CD14-positive monocyte (primary cell): ENCODE measurements at regions not wholly inside any gene's neighbourhood (a gene's known extent, or its start where the extent isn't known, plus 50 kb on each side); places are given as distances from the start of the nearest gene placed in this dataset.

Experiments used
- DNase-seq, 3 donors: peaks; one replicate each; pipeline ENCODE4 v3.0.0-alpha.2; 2011 to 2022
- H2AFZ ChIP-seq: 2 replicates; pipeline ENCODE4 v1.6.0; 2012; ENCODE audit warnings: mild to moderate bottlenecking, low read depth, low read length, inconsistent platforms; ENCODE audit not compliant: insufficient read depth, poor library complexity, severe bottlenecking
- H3K27ac ChIP-seq, 2 donors: 1 replicate in 1 of 2; 2 replicates in 1 of 2; pipeline ENCODE4 v1.5.1; 2012 to 2013; ENCODE audit warnings: low read length in 2 of 2, control low read depth in 1 of 2, inconsistent platforms in 1 of 2, low read depth in 1 of 2, mild to moderate bottlenecking in 1 of 2
- H3K27me3 ChIP-seq, 2 donors: one replicate each; pipeline versions ENCODE4 v1.6.0 to v1.6.1; 2011 to 2013; ENCODE audit warnings: low read length in 2 of 2; ENCODE audit not compliant: control insufficient read depth in 2 of 2, insufficient read depth in 2 of 2
- H3K36me3 ChIP-seq, 2 donors: replicated peaks in 1 of 2; 1 replicate in 1 of 2; 2 replicates in 1 of 2; pipeline versions ENCODE4 v1.5.1 to v1.6.1; 2012 to 2013; ENCODE audit warnings: low read length in 2 of 2, control low read depth in 1 of 2, inconsistent platforms in 1 of 2, mild to moderate bottlenecking in 1 of 2; ENCODE audit not compliant: insufficient read depth in 2 of 2, control insufficient read depth in 1 of 2
- H3K4me1 ChIP-seq, 2 donors: 1 replicate in 1 of 2; 2 replicates in 1 of 2; pipeline versions ENCODE4 v1.5.1 to v1.6.1; 2012 to 2013; ENCODE audit warnings: low read length in 2 of 2, control low read depth in 1 of 2, inconsistent platforms in 1 of 2, mild to moderate bottlenecking in 1 of 2, moderate library complexity in 1 of 2; ENCODE audit not compliant: insufficient read depth in 2 of 2, control insufficient read depth in 1 of 2
- H3K4me2 ChIP-seq: replicated peaks from 2 replicates; pipeline ENCODE3; 2012; ENCODE audit warnings: low read length, moderate library complexity, mild to moderate bottlenecking; ENCODE audit not compliant: poor library complexity, severe bottlenecking; ENCODE audit errors: extremely low read depth
- H3K4me3 ChIP-seq, 3 experiments: fragments of 200-600 bp in 1 of 3; sonication (generic) in 1 of 3; replicated peaks in 1 of 3; 1 replicate in 2 of 3; 2 replicates in 1 of 3; pipeline ENCODE4 v1.5.1; 2011 to 2013; ENCODE audit warnings: low read length in 3 of 3, mild to moderate bottlenecking in 3 of 3, control low read depth in 2 of 3, low read depth in 2 of 3, inconsistent platforms in 1 of 3, moderate library complexity in 1 of 3
- H3K79me2 ChIP-seq: 2 replicates; pipeline ENCODE4 v1.6.0; 2012; ENCODE audit warnings: mild to moderate bottlenecking, control low read depth, inconsistent platforms, low read length, moderate library complexity; ENCODE audit not compliant: insufficient read depth
- H3K9ac ChIP-seq: 2 replicates; pipeline ENCODE4 v1.6.0; 2017; ENCODE audit warnings: low read length, mild to moderate bottlenecking; ENCODE audit not compliant: insufficient read depth, poor library complexity, severe bottlenecking
- H3K9me3 ChIP-seq, 2 donors: replicated peaks in 1 of 2; 1 replicate in 1 of 2; 2 replicates in 1 of 2; pipeline versions ENCODE4 v1.5.1 to v1.6.1; 2012 to 2013; ENCODE audit warnings: low read length in 2 of 2, control low read depth in 1 of 2; ENCODE audit not compliant: control insufficient read depth in 1 of 2, insufficient read depth in 1 of 2
- H4K20me1 ChIP-seq: 2 replicates; pipeline ENCODE4 v1.6.0; 2012; ENCODE audit warnings: mild to moderate bottlenecking, low read length, control low read depth, moderate library complexity; ENCODE audit not compliant: insufficient read depth
- H3K27ac Mint-ChIP-seq, 7 donors: one replicate each; pipeline ENCODE4 v1.8.0; 2020; ENCODE audit warnings: mild to moderate bottlenecking in 7 of 7, mixed read lengths in 7 of 7, moderate library complexity in 6 of 7, inconsistent platforms in 2 of 7
- H3K27me3 Mint-ChIP-seq, 3 donors: one replicate each; pipeline ENCODE4 v1.8.0; 2021 to 2022; ENCODE audit warnings: low read depth in 3 of 3, mild to moderate bottlenecking in 3 of 3, mixed read lengths in 3 of 3, moderate library complexity in 3 of 3, inconsistent platforms in 1 of 3
- H3K36me3 Mint-ChIP-seq, 2 donors: one replicate each; pipeline ENCODE4 v1.8.0; 2020; ENCODE audit warnings: mixed read lengths in 2 of 2, inconsistent platforms in 1 of 2, mild to moderate bottlenecking in 1 of 2
- H3K4me1 Mint-ChIP-seq: one replicate; pipeline ENCODE4 v1.8.0; 2020; ENCODE audit warnings: mild to moderate bottlenecking, mixed read lengths
- H3K4me3 Mint-ChIP-seq, 2 donors: one replicate each; pipeline ENCODE4 v1.8.0; 2020; ENCODE audit warnings: mild to moderate bottlenecking in 2 of 2, mixed read lengths in 2 of 2, moderate library complexity in 1 of 2
- H3K9me3 Mint-ChIP-seq, 7 donors: one replicate each; pipeline ENCODE4 v1.8.0; 2020 to 2022; ENCODE audit warnings: mixed read lengths in 7 of 7, mild to moderate bottlenecking in 6 of 7, moderate library complexity in 6 of 7, inconsistent platforms in 2 of 7
- WGBS: methylation state at CpG from one replicate; pipeline ENCODE4 v1.1.5; 2013; ENCODE audit warnings: missing lambda C conversion rate; ENCODE audit not compliant: insufficient coverage; 5-methylcytosine and 5-hydroxymethylcytosine counted together
- intact Hi-C, 2 donors: fragments of 100-400 bp; cut with micrococcal nuclease; formaldehyde crosslinking; loops; one replicate each; pipeline versions ENCODE4 v1.15.0 to v1.15.1; 2023
- TF ChIP-seq, protein P1 (sequence below): fragments of 200-600 bp; IDR thresholded peaks from one replicate; pipeline ENCODE4 v1.8.0; 2022; ENCODE audit warnings: antibody characterized with exemption, mild to moderate bottlenecking

GRCh38 chr2:215769246-215769645, 244.1 kb downstream of the MREG start:
- Histone ChIP-seq H3K4me3 (no peak overlapping the region), H3K27me3 (peaks cover 0 to 5% of the 10 kb centered on the region in 2 donors), H3K27ac (no peak overlapping the region), H3K36me3 (no peaks in the 10 kb centered on the region), H2AFZ (no peak overlapping the region), H3K79me2 (no peaks in the 10 kb centered on the region), H3K9me3 (no peaks in the 10 kb centered on the region), H3K9ac (no peak overlapping the region), H3K4me2 (no peak overlapping the region), H3K4me1 (peaks cover 19 to 22% of the 10 kb centered on the region in 2 donors), H4K20me1 (no peaks in the 10 kb centered on the region)
- Mint-ChIP-seq H3K27me3 (peaks cover 2 to 13% (median 4%) of the 10 kb centered on the region in 3 donors), H3K4me3 (no peak overlapping the region), H3K9me3 (peaks cover 0 to 4% (median 0%) of the 10 kb centered on the region in 7 donors), H3K27ac (no peak overlapping the region), H3K36me3 (peaks cover 0 to 2% of the 10 kb centered on the region in 2 donors), H3K4me1 (peaks cover 20% of the 10 kb centered on the region)
- intact Hi-C loops = no loop called here
- no peak for DNase-seq
- 100% methylated on average over 1 of the region's 2 CpGs for WGBS
- TF ChIP-seq, protein P1, sequence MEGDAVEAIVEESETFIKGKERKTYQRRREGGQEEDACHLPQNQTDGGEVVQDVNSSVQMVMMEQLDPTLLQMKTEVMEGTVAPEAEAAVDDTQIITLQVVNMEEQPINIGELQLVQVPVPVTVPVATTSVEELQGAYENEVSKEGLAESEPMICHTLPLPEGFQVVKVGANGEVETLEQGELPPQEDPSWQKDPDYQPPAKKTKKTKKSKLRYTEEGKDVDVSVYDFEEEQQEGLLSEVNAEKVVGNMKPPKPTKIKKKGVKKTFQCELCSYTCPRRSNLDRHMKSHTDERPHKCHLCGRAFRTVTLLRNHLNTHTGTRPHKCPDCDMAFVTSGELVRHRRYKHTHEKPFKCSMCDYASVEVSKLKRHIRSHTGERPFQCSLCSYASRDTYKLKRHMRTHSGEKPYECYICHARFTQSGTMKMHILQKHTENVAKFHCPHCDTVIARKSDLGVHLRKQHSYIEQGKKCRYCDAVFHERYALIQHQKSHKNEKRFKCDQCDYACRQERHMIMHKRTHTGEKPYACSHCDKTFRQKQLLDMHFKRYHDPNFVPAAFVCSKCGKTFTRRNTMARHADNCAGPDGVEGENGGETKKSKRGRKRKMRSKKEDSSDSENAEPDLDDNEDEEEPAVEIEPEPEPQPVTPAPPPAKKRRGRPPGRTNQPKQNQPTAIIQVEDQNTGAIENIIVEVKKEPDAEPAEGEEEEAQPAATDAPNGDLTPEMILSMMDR = no peak

DNA sequence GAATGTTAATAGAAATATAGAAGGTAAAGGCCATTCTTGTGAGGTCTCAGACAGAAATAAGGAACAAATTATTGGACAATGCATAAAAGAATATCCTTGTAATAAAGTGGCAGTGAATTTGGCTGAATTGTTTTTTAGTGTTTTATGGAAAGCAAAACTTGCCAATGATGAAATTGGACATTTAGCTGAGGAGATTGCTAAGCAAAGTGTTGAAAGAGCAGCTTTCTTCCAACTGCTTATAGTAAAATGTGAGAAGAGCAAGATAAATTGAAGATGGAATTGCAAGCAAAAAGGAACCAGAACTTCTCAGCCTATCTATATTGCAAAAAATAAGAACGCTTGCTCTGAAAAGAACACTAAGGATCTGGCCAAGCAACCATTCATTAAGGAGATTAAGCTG, 245.7 kb downstream of the MREG start:
- TF ChIP-seq, protein P1 = no peak
- Histone ChIP-seq H3K4me3 (no peak overlapping the region), H3K36me3 (no peaks in the 10 kb centered on the region), H3K4me1 (peaks cover 8 to 9% of the 10 kb centered on the region in 2 donors), H3K27ac (no peak overlapping the region), H3K79me2 (no peaks in the 10 kb centered on the region), H3K9ac (no peak overlapping the region), H4K20me1 (no peaks in the 10 kb centered on the region), H3K4me2 (no peak overlapping the region), H3K9me3 (no peaks in the 10 kb centered on the region), H3K27me3 (peaks cover 0 to 5% of the 10 kb centered on the region in 2 donors), H2AFZ (no peak overlapping the region)
- peaks cover 0 to 4% (median 0%) of the 10 kb centered on the region in 7 donors for H3K9me3 Mint-ChIP-seq
- no peak for DNase-seq
- peaks cover 2 to 6% (median 2%) of the 10 kb centered on the region in 3 donors for H3K27me3 Mint-ChIP-seq
- no peaks in the 10 kb centered on the region for H3K36me3 Mint-ChIP-seq
- peaks cover 11% of the 10 kb centered on the region for H3K4me1 Mint-ChIP-seq
- H3K27ac Mint-ChIP-seq = no peak overlapping the region
- H3K4me3 Mint-ChIP-seq = no peak overlapping the region
- intact Hi-C loops = no loop called here
- no CpG with 5 or more reads among the region's 1 CpG for WGBS
